Esophagus squamous epithelium (tissue), 5 donors: ENCODE measurements at regions not wholly inside any gene's neighbourhood (a gene's known extent, or its start where the extent isn't known, plus 50 kb on each side); places are given as distances from the start of the nearest gene placed in this dataset.

Experiments
- DNase-seq: peaks from one replicate; lab custom pipeline; 2025; lab: John Stamatoyannopoulos, UW
- H3K27ac ChIP-seq, 4 donors: fragments of 200-600 bp; sonication (generic); one replicate each; pipeline ENCODE4 v1.5.1; 2016 to 2019; ENCODE audit warnings: mild to moderate bottlenecking in 1 of 4
- H3K27me3 ChIP-seq, 4 donors: fragments of 200-600 bp; sonication (generic); 1 replicate in 3 of 4; 2 replicates in 1 of 4; pipeline versions ENCODE4 v1.5.1 to v1.6.0; 2017 to 2021; ENCODE audit warnings: antibody characterized with exemption in 1 of 4
- H3K36me3 ChIP-seq, 3 donors: fragments of 200-600 bp; sonication (generic); one replicate each; pipeline ENCODE4 v1.5.1; 2016 to 2019
- H3K4me1 ChIP-seq, 3 donors: fragments of 200-600 bp; sonication (generic); one replicate each; pipeline ENCODE4 v1.5.1; 2017 to 2019
- H3K4me3 ChIP-seq, 4 donors: fragments of 200-600 bp; sonication (generic); 1 replicate in 3 of 4; 2 replicates in 1 of 4; pipeline ENCODE4 v1.5.1; 2016 to 2019; ENCODE audit warnings: mild to moderate bottlenecking in 2 of 4, moderate library complexity in 1 of 4
- H3K9me3 ChIP-seq, 3 donors: fragments of 200-600 bp; sonication (generic); one replicate each; pipeline ENCODE4 v1.5.1; 2016 to 2019
- POLR2A ChIP-seq, 4 donors: fragments of 450-650 bp; IDR thresholded peaks; one replicate each; pipeline ENCODE4 v1.6.1; 2017; ENCODE audit warnings: antibody characterized with exemption in 4 of 4, mild to moderate bottlenecking in 4 of 4, moderate library complexity in 3 of 4
- WGBS, 2 donors: methylation state at CpG; one replicate each; pipeline ENCODE4 v1.1.5; 2018; 5-methylcytosine and 5-hydroxymethylcytosine counted together
- intact Hi-C: fragments of 100-400 bp; cut with DNase I; formaldehyde crosslinking; loops from one replicate; pipeline ENCODE4 v1.15.0; 2022
- TF ChIP-seq, protein P1 (sequence below), 6 experiments: fragments of 450-650 bp in 4 of 6; fragments of 200-600 bp in 2 of 6; sonication (generic) in 2 of 6; IDR thresholded peaks; one replicate each; pipeline ENCODE4 v1.5.1; 2016 to 2019; ENCODE audit warnings: antibody characterized with exemption in 6 of 6, mild to moderate bottlenecking in 4 of 6, moderate library complexity in 4 of 6
- donor health status: DM: yes; HTN: yes; CAD: no.

- no peaks in the 10 kb centered on the region for H3K4me1 ChIP-seq
- H3K9me3 ChIP-seq, result no peaks in the 10 kb centered on the region
- no peak overlapping the region for H3K27ac ChIP-seq
- TF ChIP-seq, protein P1, sequence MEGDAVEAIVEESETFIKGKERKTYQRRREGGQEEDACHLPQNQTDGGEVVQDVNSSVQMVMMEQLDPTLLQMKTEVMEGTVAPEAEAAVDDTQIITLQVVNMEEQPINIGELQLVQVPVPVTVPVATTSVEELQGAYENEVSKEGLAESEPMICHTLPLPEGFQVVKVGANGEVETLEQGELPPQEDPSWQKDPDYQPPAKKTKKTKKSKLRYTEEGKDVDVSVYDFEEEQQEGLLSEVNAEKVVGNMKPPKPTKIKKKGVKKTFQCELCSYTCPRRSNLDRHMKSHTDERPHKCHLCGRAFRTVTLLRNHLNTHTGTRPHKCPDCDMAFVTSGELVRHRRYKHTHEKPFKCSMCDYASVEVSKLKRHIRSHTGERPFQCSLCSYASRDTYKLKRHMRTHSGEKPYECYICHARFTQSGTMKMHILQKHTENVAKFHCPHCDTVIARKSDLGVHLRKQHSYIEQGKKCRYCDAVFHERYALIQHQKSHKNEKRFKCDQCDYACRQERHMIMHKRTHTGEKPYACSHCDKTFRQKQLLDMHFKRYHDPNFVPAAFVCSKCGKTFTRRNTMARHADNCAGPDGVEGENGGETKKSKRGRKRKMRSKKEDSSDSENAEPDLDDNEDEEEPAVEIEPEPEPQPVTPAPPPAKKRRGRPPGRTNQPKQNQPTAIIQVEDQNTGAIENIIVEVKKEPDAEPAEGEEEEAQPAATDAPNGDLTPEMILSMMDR (IDR thresholded peaks at IDR 0.05), result no peak
- no peak for TF ChIP-seq POLR2A (IDR thresholded peaks at IDR 0.05)
- H3K36me3 ChIP-seq, result no peaks in the 10 kb centered on the region
- WGBS, 2 donors, result 74 to 91% methylated on average over 4 of the region's 4 CpGs
- H3K27me3 ChIP-seq, result peaks cover 0 to 2% (median 0%) of the 10 kb centered on the region in 4 donors
- intact Hi-C loops, result no loop called here
- no peak for DNase-seq
- no peak overlapping the region for H3K4me3 ChIP-seq
Observed at GRCh38 chr14:56055511-56055910, 62.7 kb upstream of the PELI2 start.

- DNase-seq, result no peak
- Histone ChIP-seq H3K9me3 (no peaks in the 10 kb centered on the region), H3K4me1 (no peaks in the 10 kb centered on the region), H3K4me3 (no peak overlapping the region), H3K27ac (no peak overlapping the region), H3K27me3 (peaks cover 0 to 2% (median 0%) of the 10 kb centered on the region in 4 donors), H3K36me3 (no peaks in the 10 kb centered on the region)
- TF ChIP-seq POLR2A (IDR thresholded peaks at IDR 0.05), result no peak
- TF ChIP-seq, protein P1 (IDR thresholded peaks at IDR 0.05), result no peak
- intact Hi-C loops, result no loop called here
- WGBS, 2 donors, result 67 to 71% methylated on average over 2 of the region's 2 CpGs
Observed at GRCh38 chr14:56056031-56056430, 62.2 kb upstream of the PELI2 start.

- Histone ChIP-seq H3K36me3 (no peaks in the 10 kb centered on the region), H3K27me3 (peaks cover 0 to 2% (median 0%) of the 10 kb centered on the region in 4 donors), H3K4me3 (no peak overlapping the region), H3K27ac (no peak overlapping the region), H3K9me3 (no peaks in the 10 kb centered on the region), H3K4me1 (no peaks in the 10 kb centered on the region)
- WGBS, 2 donors, result 69 to 71% methylated on average over 5 of the region's 5 CpGs
- TF ChIP-seq, protein P1 (IDR thresholded peaks at IDR 0.05), result no peak
- no peak for TF ChIP-seq POLR2A (IDR thresholded peaks at IDR 0.05)
- no peak for DNase-seq
- intact Hi-C loops, result no loop called here
Observed at GRCh38 chr14:56057071-56057741, 61.0 kb upstream of the PELI2 start.

DNA sequence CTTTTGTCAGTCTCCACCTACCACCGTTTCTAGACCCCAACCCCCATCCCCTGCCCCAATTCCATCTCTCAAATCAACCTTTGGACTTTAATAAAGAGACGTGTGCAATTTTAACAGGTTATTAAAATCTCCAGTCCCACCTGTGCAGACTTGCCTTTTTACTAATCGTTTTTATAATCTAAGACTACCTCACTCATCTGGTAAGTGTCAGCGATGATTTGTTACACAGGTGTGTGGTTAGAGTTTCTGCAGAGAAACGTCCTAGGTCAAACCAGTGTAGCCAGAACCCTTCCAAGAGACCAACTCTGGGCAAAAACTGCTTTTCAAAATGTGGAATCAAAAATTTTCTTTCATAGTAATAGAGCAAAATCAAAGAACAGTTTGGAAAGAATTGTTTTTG is 60.4 kb upstream of the PELI2 start:
- DNase-seq, result no peak
- H3K4me3 ChIP-seq, result no peak overlapping the region
- peaks cover 0 to 2% (median 0%) of the 10 kb centered on the region in 4 donors for H3K27me3 ChIP-seq
- WGBS, 2 donors, result 25 to 41% methylated on average over 5 of the region's 5 CpGs
- TF ChIP-seq, protein P1 (IDR thresholded peaks at IDR 0.05), result no peak
- no peak for TF ChIP-seq POLR2A (IDR thresholded peaks at IDR 0.05)
- intact Hi-C loops, result no loop called here
- H3K36me3 ChIP-seq, result no peaks in the 10 kb centered on the region
- no peaks in the 10 kb centered on the region for H3K9me3 ChIP-seq
- no peak overlapping the region for H3K27ac ChIP-seq
- H3K4me1 ChIP-seq, result no peaks in the 10 kb centered on the region

GRCh38 chr14:56059054-56059453 is 59.2 kb upstream of the PELI2 start:
- TF ChIP-seq, protein P1 (IDR thresholded peaks at IDR 0.05), result no peak
- TF ChIP-seq POLR2A (IDR thresholded peaks at IDR 0.05), result no peak
- H3K9me3 ChIP-seq, result no peaks in the 10 kb centered on the region
- intact Hi-C loops, result no loop called here
- DNase-seq, result no peak
- no peaks in the 10 kb centered on the region for H3K4me1 ChIP-seq
- WGBS, 2 donors, result 33 to 85% methylated on average over 3 to 4 of the region's 4 CpGs
- no peak overlapping the region for H3K27ac ChIP-seq
- no peaks in the 10 kb centered on the region for H3K36me3 ChIP-seq
- peaks cover 0 to 2% (median 0%) of the 10 kb centered on the region in 4 donors for H3K27me3 ChIP-seq
- H3K4me3 ChIP-seq, result no peak overlapping the region
